DOHH2 (cell line): ENCODE measurements at regions not wholly inside any gene's neighbourhood (a gene's known extent, or its start where the extent isn't known, plus 50 kb on each side); places are given as distances from the start of the nearest gene placed in this dataset.

ENCODE experiments used
- EZH2phosphoT487 ChIP-seq: fragments of 200-600 bp; sonication (generic); IDR thresholded peaks from 2 replicates; pipeline ENCODE4 v1.6.1; 2017; ENCODE audit warnings: borderline replicate concordance, mild to moderate bottlenecking, antibody characterized with exemption, low read length, moderate library complexity, mixed read lengths
- TF ChIP-seq, protein P1 (sequence below): fragments of 200-600 bp; sonication (generic); IDR thresholded peaks from one replicate; pipeline ENCODE4 v1.5.1; 2014; ENCODE audit warnings: antibody characterized with exemption, mild to moderate bottlenecking, low read depth, low read length; ENCODE audit not compliant: poor library complexity, severe bottlenecking

DNA sequence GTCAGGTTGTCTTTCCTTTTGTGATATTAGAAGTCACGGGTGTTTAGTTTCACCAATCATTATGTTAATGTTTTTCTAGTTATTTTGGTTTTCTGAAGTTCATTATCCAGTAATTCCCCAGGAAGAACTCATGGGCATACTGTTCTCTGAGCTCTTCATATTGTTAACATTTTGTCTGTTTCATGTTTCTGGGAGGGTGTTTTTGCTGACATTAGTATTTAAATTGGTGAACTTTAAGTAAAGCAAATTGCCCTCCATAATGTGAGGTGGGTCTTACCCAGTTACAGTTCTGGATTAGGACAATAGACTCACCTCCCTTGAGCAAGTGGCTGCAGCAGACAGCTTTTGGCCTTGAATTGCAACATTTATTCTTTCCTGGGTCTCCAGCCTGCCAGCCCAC, 163.4 kb downstream of the GPAT3 start:
- TF ChIP-seq, protein P1, sequence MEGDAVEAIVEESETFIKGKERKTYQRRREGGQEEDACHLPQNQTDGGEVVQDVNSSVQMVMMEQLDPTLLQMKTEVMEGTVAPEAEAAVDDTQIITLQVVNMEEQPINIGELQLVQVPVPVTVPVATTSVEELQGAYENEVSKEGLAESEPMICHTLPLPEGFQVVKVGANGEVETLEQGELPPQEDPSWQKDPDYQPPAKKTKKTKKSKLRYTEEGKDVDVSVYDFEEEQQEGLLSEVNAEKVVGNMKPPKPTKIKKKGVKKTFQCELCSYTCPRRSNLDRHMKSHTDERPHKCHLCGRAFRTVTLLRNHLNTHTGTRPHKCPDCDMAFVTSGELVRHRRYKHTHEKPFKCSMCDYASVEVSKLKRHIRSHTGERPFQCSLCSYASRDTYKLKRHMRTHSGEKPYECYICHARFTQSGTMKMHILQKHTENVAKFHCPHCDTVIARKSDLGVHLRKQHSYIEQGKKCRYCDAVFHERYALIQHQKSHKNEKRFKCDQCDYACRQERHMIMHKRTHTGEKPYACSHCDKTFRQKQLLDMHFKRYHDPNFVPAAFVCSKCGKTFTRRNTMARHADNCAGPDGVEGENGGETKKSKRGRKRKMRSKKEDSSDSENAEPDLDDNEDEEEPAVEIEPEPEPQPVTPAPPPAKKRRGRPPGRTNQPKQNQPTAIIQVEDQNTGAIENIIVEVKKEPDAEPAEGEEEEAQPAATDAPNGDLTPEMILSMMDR, result no peak
- TF ChIP-seq EZH2phosphoT487, result no peak
